WERI-Rb-1 (cell line): ENCODE measurements at regions not wholly inside any gene's neighbourhood (a gene's known extent, or its start where the extent isn't known, plus 50 kb on each side); places are given as distances from the start of the nearest gene placed in this dataset.

Experiments used
- DNase-seq: peaks from one replicate; pipeline ENCODE4 v3.0.0-alpha.2; 2020
- H3K27ac ChIP-seq: fragments of 250-450 bp; sonication (Bioruptor Pico); 2 replicates; pipeline ENCODE4 v1.5.1; 2020; ENCODE audit warnings: mild to moderate bottlenecking, moderate library complexity
- H3K27me3 ChIP-seq: fragments of 250-450 bp; sonication (Bioruptor Pico); 2 replicates; pipeline ENCODE4 v1.5.1; 2021; ENCODE audit warnings: mild to moderate bottlenecking, low read depth, moderate library complexity; ENCODE audit not compliant: insufficient read depth, severe bottlenecking
- H3K36me3 ChIP-seq: fragments of 250-450 bp; sonication (Bioruptor Pico); 2 replicates; pipeline ENCODE4 v1.5.1; 2020; ENCODE audit warnings: mild to moderate bottlenecking, moderate library complexity
- H3K4me3 ChIP-seq: 2 replicates; pipeline ENCODE4 v1.5.1; 2011; ENCODE audit warnings: low read depth, mild to moderate bottlenecking, control low read depth, low read length
- H3K9me3 ChIP-seq: fragments of 250-450 bp; sonication (Bioruptor Pico); 2 replicates; pipeline ENCODE4 v1.5.1; 2021; ENCODE audit warnings: mild to moderate bottlenecking, moderate library complexity; ENCODE audit not compliant: severe bottlenecking
- TF ChIP-seq, protein P1 (sequence below): IDR thresholded peaks from 2 replicates; pipeline ENCODE4 v1.5.1; 2011; ENCODE audit warnings: low read depth, mild to moderate bottlenecking, control low read depth, inconsistent platforms, low read length

DNA sequence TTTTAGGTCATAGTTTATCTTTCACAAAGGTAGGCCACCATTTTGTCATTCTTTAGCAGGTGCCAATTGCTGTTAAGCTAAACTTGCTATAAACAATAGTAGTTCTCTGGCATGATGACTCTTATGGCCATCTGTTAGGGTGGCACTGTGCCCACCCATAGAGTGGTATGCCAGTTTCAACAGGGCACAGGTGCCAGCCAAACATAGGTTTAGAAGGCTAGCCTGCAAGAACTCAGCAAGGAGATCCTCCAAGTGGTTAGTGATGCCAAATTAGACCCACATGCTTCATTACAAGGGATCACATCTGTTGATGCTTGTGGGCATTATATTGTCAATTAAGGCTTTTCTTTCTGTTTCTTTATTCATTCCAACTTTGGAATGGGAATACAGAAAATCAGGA lies 204.5 kb downstream of the FMR1NB start:
- Histone ChIP-seq H3K9me3 (no peaks in the 10 kb centered on the region), H3K27me3 (no peaks in the 10 kb centered on the region), H3K27ac (no peak overlapping the region), H3K36me3 (no peaks in the 10 kb centered on the region), H3K4me3 (no peak overlapping the region)
- DNase-seq, result no peak
- TF ChIP-seq, protein P1, sequence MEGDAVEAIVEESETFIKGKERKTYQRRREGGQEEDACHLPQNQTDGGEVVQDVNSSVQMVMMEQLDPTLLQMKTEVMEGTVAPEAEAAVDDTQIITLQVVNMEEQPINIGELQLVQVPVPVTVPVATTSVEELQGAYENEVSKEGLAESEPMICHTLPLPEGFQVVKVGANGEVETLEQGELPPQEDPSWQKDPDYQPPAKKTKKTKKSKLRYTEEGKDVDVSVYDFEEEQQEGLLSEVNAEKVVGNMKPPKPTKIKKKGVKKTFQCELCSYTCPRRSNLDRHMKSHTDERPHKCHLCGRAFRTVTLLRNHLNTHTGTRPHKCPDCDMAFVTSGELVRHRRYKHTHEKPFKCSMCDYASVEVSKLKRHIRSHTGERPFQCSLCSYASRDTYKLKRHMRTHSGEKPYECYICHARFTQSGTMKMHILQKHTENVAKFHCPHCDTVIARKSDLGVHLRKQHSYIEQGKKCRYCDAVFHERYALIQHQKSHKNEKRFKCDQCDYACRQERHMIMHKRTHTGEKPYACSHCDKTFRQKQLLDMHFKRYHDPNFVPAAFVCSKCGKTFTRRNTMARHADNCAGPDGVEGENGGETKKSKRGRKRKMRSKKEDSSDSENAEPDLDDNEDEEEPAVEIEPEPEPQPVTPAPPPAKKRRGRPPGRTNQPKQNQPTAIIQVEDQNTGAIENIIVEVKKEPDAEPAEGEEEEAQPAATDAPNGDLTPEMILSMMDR, result no peak

DNA sequence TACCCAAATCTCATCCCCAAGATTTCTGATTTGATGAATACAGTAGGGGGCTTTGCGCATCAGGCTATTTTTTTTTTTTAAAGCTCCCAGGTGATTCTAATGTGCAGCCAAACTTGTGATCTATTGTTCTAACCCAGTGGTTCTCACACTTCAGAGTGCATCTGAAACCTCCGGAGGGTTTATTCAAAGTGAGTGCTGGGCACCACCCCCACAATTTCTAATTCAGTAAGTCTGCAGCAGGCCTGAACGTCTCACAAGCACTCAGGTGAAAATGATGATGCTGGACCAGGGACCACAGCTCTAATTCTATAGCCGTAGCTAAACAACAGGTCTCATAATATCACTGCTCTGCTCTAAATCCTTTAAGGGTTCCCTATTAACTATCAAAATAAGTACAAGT lies 211.4 kb downstream of the FMR1NB start:
- no peaks in the 10 kb centered on the region for H3K9me3 ChIP-seq
- no peak overlapping the region for H3K4me3 ChIP-seq
- H3K27ac ChIP-seq, result no peak overlapping the region
- DNase-seq, result no peak
- H3K27me3 ChIP-seq, result peaks cover 3% of the 10 kb centered on the region
- TF ChIP-seq, protein P1, result no peak
- no peaks in the 10 kb centered on the region for H3K36me3 ChIP-seq

DNA sequence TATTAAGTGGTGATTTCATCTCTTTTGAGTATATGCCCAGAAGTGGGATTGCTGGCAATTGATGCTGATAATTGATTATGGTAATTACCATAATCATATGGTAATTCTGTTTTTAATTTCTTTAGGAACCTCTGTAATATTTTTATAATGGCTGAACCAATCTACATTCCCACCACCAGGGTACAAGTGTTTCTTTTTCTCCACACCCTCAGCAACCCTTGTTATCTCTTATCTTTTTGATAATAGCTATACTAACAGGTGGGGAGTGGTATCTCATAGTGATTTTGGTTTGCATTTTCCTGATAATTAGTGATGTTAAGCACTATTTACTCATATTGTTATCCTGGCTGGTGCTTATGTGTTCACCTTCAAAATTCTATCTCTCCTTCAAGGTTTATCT lies 212.6 kb downstream of the FMR1NB start:
- DNase-seq, result no peak
- Histone ChIP-seq H3K36me3 (no peaks in the 10 kb centered on the region), H3K27ac (no peak overlapping the region), H3K27me3 (peaks cover 3% of the 10 kb centered on the region), H3K9me3 (no peaks in the 10 kb centered on the region), H3K4me3 (no peak overlapping the region)
- TF ChIP-seq, protein P1, result no peak

DNA sequence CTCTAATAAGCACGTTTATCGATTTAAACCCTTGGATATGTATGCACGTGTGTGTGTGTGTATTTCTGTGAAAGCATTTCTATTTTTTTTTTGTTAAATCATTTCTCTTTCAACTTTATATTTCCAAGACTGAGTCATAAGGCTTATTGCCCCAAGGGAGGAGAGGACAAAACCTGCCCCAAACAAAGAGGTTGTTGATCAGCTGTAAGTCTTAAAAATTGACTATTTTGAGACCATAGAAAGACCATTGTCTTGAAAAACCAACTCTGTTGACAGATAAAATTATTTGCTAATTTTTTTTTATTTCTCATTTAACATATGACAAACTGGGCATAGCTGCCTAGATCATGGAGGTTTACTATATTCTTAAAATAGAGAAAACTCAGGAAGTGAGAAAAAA lies 222.4 kb downstream of the FMR1NB start:
- Histone ChIP-seq H3K27me3 (peaks cover 8% of the 10 kb centered on the region), H3K9me3 (no peaks in the 10 kb centered on the region), H3K4me3 (no peak overlapping the region), H3K36me3 (no peaks in the 10 kb centered on the region), H3K27ac (no peak overlapping the region)
- DNase-seq, result no peak
- TF ChIP-seq, protein P1, result no peak

DNA sequence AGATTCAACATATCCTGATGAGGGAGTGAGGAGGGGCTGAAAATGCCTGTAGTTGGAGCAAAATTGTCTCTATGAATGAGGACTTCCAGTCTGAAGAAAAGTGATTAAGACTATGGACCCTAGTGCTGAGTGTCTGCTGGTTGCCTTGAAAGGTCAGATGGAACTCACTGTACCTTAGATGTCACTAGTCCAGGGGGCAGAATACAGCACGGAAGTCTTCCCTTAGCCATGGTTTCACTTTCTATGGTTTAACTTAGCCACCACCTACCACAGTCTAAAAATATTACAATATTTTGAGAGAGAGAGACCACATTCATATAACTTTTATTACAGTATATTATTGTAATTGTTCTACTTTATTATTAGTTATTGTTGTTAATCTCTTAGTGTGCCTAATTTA lies 223.1 kb downstream of the FMR1NB start:
- TF ChIP-seq, protein P1, result no peak
- no peaks in the 10 kb centered on the region for H3K9me3 ChIP-seq
- no peaks in the 10 kb centered on the region for H3K36me3 ChIP-seq
- DNase-seq, result no peak
- H3K27me3 ChIP-seq, result peaks cover 9% of the 10 kb centered on the region
- H3K27ac ChIP-seq, result no peak overlapping the region
- H3K4me3 ChIP-seq, result no peak overlapping the region

DNA sequence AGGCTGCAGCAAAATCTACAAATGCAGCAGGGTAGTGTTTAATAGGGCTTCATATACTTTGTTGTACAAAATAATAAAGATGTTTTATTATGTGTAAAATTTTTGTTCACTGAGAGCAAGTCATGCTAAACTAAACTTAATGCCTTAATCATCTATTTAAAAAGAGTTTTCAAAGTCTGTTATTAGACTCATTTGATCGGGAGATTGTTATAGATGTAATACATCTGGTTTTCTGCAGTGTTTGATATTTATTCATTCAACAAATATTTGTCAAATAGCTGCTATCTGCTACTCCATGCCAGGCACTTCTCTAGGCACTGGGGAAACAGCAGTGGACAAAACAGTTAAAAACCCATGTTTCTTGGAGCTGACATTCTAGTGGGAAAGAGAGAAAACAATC lies 233.6 kb downstream of the FMR1NB start:
- DNase-seq, result no peak
- Histone ChIP-seq H3K36me3 (no peaks in the 10 kb centered on the region), H3K4me3 (no peak overlapping the region), H3K27ac (no peak overlapping the region), H3K9me3 (no peaks in the 10 kb centered on the region), H3K27me3 (no peaks in the 10 kb centered on the region)
- TF ChIP-seq, protein P1, result no peak
